CD4-positive, alpha-beta T cell treated with Interleukin-2 at 100 ng/mL for 4 hours (primary cell): ENCODE measurements at regions not wholly inside any gene's neighbourhood (a gene's known extent, or its start where the extent isn't known, plus 50 kb on each side); places are given as distances from the start of the nearest gene placed in this dataset.

Source experiments
- DNase-seq: peaks from one replicate; pipeline ENCODE4 v3.0.0-alpha.2; 2020; ENCODE audit warnings: low spot score

GRCh38 chr9:630817-631216 lies 210.7 kb upstream of the DMRT1 start:
- DNase-seq, result no peak

- no peak for DNase-seq
These were observed 209.9 kb upstream of the DMRT1 start for GRCh38 chr9:631596-631995.

- no peak for DNase-seq
These were observed 208.0 kb upstream of the DMRT1 start for GRCh38 chr9:633461-633860.

- DNase-seq, result no peak
These were observed 204.4 kb upstream of the DMRT1 start for GRCh38 chr9:636931-637591.

GRCh38 chr9:638152-638551 lies 203.3 kb upstream of the DMRT1 start:
- DNase-seq, result no peak

GRCh38 chr9:642014-642413 lies 199.5 kb upstream of the DMRT1 start:
- DNase-seq, result no peak

GRCh38 chr9:643966-644365 lies 197.5 kb upstream of the DMRT1 start:
- DNase-seq, result no peak

- DNase-seq, result no peak
These were observed 194.0 kb upstream of the DMRT1 start for GRCh38 chr9:647522-647921.

GRCh38 chr9:649128-650074 lies 192.1 kb upstream of the DMRT1 start:
- DNase-seq, result no peak

GRCh38 chr9:650362-650761 lies 191.1 kb upstream of the DMRT1 start:
- no peak for DNase-seq

- DNase-seq, result no peak
These were observed 190.1 kb upstream of the DMRT1 start for GRCh38 chr9:651371-651770.

GRCh38 chr9:652914-653313 lies 188.6 kb upstream of the DMRT1 start:
- DNase-seq, result no peak

- DNase-seq, result no peak
These were observed 188.1 kb upstream of the DMRT1 start for GRCh38 chr9:653421-653820.

GRCh38 chr9:653856-654387 lies 187.6 kb upstream of the DMRT1 start:
- no peak for DNase-seq

GRCh38 chr9:655875-656274 lies 185.6 kb upstream of the DMRT1 start:
- DNase-seq, result no peak

- no peak for DNase-seq
These were observed 184.4 kb upstream of the DMRT1 start for GRCh38 chr9:656926-657568.

- DNase-seq, result no peak
These were observed 182.2 kb upstream of the DMRT1 start for GRCh38 chr9:659286-659685.

- DNase-seq, result no peak
These were observed 181.3 kb upstream of the DMRT1 start for GRCh38 chr9:660227-660626.

- DNase-seq, result no peak
These were observed 178.0 kb upstream of the DMRT1 start for GRCh38 chr9:663541-663940.

- no peak for DNase-seq
These were observed 176.2 kb upstream of the DMRT1 start for GRCh38 chr9:665296-665695.

GRCh38 chr9:671997-672396 lies 169.5 kb upstream of the DMRT1 start:
- no peak for DNase-seq

GRCh38 chr9:672851-673250 lies 168.6 kb upstream of the DMRT1 start:
- no peak for DNase-seq
